HG03159 (cell line): ENCODE measurements at regions not wholly inside any gene's neighbourhood (a gene's known extent, or its start where the extent isn't known, plus 50 kb on each side); places are given as distances from the start of the nearest gene placed in this dataset.

Experiments used
- ATAC-seq: cut with Tn5 transposase; IDR thresholded peaks from one replicate; pipeline ENCODE4 v1.9.1; 2021; ENCODE audit warnings: mild to moderate bottlenecking, moderate library complexity; ENCODE audit not compliant: unreplicated experiment

DNA sequence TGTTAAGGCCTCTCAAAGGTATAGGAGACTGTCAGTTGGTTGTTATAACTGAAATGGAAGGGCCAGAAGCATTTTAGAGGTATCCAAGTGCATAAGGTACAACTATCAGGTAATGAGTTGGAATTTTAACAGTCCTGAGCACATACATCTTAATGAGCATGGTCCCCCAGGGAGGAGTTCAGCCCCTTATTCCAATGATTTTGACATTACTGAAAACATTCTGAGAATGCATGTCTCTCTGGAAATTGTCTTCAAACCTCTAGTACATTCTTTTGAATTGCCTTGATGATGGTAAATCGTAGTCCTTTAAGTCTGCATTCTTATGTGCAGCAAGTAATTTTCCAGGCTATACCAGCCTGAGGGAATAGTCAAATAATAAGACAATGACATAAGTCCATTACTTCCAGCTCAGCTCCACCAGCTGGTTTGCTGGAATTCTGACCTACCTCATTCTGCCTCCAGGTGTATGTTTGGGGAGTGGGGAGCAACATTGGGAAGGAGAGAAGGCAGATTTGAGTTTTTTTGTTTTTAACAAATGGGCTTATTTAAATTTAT, 239.2 kb downstream of the MSRB3 start:
- no peak for ATAC-seq

DNA sequence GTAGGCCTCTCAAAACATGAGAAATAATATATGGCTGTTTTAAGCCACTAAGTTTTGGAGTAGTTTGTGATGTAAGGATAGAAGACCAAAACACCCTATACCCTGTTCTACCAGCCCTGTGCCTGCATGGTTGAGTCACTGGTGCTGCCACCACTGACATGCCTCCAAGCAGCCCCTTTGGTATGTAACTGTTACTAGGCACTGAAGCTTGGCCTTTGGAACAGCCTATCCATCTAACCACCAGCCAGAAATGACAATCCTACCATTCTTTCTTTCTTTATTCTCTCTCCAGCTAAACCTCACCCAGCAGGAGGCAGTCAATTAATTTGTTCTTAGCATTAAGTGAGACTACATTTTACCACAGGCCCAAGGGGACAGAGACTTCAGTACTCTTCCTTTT, 240.3 kb downstream of the MSRB3 start:
- no peak for ATAC-seq

DNA sequence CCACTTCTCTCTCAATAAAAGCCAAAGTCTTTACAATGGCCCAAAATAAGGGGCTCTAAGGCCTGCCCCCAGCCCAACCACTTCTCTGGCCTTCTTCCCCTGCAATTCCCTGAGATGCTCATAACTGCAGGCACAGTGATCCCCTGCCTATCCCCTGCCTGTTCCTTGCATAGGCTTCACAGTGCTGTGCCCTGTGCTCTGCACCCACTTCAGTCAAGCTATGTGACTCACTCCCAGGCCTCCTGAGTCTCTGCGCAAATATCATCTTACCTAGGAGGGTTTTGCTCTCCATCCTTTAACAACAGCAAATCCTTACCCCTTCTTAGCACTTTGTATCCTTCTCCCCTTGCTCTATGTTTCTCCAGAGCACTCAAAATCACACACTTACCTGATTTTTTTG, 242.2 kb downstream of the MSRB3 start:
- no peak for ATAC-seq

DNA sequence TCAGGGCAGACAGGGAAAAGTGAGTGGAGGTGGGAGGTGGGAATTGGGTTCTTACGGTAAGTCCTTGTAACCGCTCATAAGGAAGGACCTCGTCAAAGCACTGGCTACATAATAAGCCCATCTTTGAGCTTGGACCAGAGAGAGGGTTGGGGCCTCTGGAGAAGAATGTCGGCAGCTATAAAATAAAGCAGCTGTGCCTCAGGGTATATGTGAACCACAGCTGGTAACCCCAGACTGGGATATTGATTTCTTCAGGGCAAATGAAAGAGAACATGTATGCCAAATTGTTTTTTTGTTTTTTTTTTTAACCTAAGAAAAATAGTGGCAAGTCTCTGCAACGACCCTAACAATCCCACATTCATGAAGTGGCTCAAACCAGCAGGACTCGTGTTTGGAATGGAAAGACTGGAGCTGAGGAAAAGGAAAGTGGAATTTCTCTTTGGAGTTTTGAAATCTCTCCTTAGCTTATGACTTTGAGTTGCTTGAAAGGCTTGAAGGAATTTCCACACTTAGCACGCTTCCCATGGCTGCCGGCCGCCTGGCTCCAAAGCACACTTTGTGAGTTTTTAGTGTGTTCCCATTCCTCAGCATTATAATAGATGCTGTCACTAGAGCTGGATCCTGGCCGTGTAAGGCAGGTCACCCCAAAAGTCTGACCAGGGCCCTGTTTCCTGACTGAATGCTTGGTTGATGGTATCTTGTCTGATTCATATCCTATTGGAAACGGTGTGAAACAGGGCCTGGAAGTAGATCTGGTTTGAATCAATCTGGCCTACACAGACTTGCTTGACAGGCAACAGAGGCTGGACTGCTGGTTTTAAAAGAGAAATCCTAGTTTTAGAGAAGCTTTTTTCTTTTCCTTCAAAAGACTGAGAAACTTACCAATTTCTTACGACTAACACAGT, 244.7 kb downstream of the MSRB3 start:
- ATAC-seq = no peak

DNA sequence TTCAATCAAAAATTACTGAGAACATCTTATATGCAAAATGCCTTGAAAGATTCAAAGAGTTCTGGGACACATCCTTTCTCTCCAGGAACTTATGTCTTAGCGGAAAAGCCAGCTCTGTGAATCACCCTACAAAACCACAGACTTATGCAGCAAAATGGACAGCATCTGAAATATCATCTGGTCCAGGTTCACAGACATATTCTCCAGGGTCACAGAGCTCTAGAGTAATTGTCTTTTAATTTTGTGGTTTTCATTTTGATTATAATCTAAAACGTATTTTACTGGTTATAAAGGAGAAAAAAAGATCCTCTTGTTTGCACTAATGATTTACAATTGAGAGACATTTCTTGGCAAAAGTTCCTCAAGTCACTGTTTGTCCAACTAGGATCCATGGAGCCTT, 246.2 kb downstream of the MSRB3 start:
- no peak for ATAC-seq

DNA sequence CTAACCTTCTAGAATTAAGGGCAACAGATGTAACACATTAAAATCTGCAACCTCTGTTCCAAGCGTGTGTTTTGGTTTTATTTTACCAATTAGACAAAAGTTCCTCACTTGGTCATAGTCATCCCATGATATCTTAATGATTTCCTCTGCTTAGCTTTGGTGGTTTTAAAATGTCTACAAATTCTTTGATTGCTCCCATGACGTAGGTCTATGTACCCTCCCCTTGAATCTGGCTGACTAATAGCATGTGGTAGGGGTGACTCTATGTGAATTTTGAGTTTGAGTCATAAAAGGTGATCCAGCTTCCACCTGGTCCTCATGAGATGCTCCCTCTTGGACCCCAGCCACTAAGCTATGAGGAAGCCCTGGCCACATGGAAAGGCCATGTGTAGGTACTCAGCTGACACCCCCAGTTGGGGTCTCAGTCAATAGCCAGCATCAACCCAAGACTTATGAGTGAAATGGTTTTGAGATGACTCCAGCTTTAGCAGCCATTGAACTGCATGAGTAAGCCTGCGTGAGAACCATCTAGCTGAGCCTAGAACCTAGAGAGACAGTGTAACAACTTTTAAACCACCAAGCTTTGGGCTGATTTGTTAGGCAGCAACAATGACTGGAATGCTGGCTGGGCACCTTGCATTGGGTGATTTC, 247.1 kb downstream of the MSRB3 start:
- ATAC-seq = no peak

DNA sequence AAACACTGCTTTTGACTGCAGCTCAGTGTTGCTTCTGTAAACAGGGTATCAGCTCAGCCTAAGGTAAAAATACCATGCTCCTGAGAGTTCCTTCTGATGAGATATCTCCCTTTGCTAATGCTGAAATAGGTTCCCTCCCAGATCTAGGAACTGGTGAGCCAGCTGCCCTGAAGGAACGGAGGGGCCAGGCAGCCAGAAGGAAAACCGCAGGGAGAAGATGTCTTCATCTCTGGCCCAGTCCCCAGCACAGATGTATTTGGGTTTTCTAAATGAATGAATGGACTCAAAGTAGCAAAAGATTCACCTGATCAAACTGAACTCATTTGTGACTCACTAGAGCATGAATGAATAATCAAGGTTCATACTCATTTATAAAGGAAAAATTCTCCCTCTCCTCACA, 247.8 kb downstream of the MSRB3 start:
- ATAC-seq = no peak

DNA sequence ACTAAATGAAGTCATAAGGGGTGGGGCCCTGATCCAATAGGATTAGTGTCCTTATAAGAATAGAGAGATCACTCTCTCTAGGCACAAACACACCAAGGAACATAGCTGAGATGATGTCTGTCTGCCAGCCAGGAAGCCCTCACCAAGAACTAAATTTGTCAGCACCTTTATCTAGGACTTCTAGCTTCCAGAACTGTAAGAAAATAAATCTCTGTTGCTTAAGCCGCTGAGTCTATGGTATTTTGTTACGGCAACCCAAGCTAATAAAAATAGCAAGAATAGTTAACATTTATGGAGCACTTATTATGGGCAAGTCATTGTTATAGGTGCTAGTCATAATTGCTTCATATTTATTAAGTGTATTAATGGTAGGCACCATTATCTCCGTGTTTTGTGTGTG, 249.6 kb downstream of the MSRB3 start:
- ATAC-seq = no peak

DNA sequence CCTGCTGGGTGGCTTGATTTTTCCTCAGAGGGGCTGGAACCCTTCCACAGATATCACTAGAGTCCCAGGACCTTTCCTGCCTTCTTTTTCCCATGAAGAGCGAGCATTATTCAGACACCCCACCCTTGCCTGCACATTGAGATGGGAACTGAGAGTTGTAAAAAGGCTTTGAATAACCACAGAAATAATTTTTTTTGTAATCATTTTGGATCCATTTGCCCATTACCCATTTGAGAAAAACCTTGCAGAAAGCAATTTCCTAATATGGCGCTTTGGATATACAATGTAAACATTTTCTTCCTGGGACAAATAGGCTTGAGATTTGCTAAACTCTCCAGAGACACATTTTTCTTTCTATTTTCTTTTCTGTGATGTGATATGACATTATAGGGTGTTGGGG, 250.6 kb downstream of the MSRB3 start:
- no peak for ATAC-seq

DNA sequence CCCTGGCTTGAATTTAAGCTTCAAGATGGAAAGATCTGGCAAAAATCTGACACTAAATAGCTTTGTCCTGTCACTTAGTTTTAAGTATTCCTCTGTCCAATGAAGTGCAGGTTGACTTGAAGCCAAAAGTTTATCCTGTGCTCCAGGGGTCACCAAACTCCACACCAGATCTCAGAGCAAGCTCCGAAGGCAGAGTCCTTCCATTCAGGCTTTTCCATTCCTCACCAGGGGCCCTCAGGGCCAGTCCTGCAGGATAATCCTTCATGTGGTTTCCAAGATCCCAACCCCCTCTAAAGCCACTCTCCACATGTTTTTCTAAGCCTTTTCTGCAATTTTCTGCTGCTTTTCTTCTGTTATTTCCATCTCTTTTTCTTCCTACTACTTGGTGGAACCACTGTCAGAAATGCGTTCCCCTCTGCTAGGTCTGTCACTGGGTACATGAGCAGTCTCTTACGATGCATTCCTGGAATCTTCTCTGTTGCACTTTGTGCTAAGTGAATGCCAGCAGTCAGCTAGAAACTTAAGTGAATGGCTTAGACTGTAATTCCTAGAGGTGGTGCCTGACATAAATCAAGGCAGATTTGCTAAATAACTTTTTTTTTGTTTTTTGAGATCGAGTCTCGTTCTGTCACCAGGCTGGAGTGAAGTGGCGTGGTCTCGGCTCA, 251.4 kb downstream of the MSRB3 start:
- ATAC-seq = no peak

DNA sequence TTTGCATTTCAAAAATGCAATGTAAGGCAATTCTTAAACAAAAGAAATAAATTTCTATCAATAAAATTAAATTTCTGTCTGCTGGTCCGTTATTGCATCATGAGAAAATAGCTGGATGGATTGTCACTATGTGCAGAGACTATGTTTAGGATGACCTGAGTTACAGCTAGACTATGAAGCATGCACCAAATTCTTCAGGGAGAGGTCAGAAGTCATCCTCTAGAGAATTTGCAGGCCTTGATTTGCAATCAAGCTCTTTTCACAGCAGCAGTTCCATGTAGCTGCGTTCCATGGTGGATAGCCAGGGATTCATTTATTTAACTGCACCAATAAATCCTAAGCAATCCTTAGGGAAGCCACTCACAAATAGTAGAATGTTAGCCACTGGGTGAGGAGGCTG, 253.7 kb downstream of the MSRB3 start:
- ATAC-seq = no peak

DNA sequence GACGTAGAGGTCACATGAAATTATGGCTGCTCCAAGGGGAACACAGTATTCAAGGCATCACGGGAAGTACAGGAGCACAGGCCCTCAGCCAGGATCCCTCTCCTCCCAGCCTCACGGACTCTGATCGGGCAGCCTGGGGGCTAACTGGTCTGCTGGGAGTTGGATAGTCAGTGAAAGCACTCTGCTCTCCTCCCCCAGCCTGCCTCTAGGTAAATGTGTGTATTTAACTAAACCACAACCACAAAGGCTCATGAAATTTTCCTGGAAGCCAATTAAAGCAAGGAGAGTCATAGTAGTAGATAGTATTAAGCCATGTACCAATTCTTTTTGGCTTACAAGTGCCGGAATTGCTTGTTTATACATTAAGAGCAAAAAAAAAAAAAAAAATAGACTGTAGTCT, 254.3 kb downstream of the MSRB3 start:
- ATAC-seq = no peak

DNA sequence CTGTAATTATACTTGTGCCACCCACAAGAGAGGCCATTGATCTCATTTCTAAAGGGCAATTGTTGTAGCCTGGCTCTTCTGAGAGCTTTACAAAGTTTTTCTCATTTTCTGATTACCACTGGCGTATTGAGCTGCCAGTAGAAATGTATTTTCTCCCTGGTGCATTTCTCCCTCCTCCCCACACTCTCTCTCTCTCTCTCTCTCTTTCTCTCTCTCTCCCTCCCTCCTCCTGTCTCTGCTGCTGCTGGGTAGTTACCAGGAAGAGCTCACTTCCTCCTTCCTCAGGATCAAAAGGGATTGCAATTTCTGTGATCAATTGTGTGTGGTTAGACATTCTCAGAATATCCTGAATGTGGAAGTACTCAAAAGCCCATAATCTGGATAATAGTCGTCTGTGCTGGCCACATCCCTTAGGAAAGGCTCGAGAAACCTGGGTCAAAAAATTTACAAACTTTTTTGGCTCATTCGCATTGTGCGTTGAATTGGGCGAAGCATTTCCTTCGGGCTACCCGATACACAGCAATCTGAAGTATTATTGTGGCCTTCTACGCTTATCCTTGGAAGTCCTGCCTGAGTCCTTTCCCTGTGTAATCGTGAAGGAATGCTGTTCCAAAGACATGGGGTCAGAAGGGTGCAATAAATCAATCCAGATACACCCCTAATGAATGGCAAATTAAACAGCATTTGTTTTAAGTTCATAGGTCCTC, 254.8 kb downstream of the MSRB3 start:
- no peak for ATAC-seq

DNA sequence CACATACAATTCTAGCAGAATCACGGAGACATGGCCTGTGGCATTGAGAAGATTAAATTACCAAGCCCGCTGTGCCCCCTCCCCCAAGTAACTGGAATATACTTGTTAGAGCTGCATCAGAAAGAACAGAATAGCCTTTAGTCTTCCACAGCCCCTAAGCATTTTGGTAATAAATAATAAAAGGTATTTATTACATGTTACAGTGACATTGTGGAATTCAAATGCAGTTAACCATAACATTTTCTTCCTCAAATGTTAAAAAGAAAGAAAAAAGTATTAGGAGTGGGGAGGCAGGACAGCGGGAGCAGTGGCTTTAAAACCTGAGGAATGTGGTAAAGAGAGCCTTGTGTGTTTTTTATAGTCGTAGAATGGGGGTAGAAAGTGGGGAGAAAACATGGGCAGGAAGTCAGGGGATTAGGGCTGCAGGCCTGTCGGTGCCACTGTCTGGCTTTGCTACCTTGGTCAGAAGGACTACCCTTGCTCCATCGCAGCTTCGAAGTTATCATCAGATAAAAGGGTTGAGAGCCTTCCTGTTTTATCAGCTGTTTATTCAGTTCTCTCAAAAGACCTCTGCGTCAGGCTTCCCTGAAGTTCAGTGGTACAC, 255.9 kb downstream of the MSRB3 start:
- ATAC-seq = no peak

DNA sequence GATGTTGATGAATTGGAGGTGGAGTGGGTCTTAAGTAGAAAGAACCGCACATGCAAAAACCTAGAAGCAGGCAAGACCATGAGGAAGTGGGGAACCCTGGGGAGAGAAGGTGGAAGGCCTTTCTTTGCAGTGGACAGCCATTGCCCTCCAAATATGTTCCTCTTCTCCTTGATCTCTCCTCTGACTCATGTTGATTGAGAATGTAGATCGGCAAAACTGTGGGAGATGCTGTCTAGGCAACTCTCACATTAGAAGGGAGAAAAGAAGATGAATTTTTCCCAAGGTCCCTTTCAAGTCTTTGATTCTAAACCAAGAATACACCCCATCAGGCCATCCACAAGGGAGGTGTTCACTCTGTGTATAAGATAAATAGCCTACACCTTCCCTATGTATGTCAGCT, 257.5 kb downstream of the MSRB3 start:
- ATAC-seq = no peak

DNA sequence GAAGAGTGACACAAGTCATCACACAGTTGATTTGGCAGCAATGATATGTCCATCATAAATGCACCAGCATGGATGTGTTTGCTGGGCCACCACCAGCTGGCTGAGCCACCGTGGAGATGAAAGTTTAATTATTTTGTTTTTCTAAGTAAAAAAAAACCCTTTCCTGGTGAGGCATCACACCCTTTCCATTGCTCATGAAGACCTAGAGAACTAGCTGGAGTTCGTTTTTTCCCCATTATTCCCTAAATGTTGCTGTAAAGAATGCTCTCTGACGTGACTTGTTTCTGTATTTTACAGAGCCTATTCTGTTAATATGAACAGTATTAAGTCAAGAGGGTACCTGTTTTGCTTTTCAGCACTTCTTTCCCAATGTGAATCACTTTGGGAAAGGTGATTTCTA, 257.9 kb downstream of the MSRB3 start:
- ATAC-seq = no peak

DNA sequence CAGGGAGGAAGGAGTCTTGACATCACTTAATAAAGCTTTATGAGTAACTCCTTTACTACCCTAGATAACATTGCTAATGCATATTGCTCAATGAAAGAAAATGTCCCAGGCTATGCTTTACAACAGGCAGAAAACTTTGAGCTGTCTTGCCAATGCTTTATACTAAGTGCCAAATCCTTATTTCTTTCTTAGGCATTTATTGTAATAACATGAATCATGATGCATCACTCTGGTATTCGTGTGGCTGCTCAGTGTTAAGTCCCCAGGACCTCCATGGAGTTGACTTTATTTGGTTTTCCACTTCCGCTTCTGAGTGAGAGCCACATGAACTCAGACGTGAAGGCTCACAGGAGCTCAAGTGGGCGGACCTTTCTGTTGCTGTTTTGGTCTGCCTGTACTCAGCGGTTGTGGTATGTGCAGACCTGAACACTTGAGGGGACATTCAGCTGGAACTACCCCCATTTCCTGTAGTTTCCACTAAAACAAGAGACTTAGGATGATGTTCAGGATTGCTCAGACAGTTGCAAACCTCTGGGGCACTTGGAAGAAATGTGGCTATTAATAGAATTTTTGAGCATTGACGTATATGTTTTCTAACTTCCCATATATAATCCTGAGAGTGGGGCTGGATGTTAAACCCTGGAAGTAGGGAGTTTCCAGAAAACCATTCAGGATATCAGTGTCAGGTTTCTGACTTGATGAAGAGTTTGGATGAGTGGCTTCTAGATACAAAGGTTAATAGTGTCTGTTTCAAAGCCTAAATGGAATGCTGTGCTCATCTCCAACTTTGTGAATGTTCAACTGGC, 258.6 kb downstream of the MSRB3 start:
- no peak for ATAC-seq

DNA sequence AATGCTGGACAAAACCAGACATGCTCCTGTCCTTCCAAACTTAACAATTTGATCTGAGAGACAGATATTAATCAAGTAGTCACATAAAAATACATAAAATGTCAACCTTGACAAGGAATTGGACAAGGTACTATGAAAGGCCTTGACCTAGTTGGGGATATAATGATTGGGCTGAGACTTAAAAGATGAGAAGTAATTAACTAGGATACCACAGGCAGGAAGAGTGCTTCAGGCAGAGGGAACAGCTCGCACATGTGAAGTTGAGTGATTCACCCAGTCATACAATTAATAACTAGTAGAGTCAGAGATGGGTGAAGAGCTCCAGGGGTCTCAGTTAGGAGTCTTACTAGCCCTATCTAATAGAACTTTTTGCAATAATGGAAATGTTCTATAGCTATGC, 259.5 kb downstream of the MSRB3 start:
- no peak for ATAC-seq

DNA sequence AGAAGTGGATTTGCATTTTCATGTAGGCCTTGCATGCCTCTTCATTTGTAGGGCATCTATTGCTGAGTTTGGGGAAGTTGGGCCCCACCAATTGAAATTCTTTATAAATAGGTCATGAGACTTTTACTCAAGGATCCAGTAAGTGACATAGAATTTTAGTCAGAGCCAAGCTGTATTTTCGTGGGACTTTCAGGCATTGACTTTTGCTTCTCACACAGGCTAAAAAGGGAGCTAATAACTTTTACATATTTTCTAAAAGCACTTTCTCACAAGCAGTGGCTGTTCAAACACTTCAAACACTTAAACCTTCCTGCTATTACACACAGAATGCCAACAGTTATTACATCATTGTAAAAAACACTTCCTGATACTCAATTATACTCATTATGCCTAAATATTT, 260.5 kb downstream of the MSRB3 start:
- no peak for ATAC-seq

DNA sequence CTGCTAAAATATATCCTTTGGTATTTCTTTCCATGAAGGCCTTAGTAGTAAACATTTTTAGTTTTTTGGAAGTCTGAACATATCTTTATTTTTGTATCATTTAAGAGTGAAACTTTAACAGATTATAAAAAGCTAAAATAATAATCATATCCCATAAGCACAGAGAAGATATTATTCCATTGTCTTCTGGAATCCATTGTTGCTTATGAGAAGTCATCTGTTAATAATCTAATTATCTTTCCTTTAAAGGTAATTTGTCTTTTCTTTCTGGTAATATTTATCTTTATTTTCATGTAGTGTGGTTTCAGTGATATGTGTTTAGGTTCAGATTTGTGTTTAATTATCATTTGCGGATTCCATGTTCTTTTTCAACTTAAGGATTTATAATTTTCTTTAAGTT, 261.7 kb downstream of the MSRB3 start:
- no peak for ATAC-seq
